B cell (primary cell): ENCODE measurements at regions not wholly inside any gene's neighbourhood (a gene's known extent, or its start where the extent isn't known, plus 50 kb on each side); places are given as distances from the start of the nearest gene placed in this dataset.

ENCODE experiments used
- EZH2 ChIP-seq: IDR thresholded peaks from 2 replicates; pipeline ENCODE4 v1.6.1; 2012; ENCODE audit warnings: borderline replicate concordance, low read depth, mild to moderate bottlenecking, moderate library complexity, low read length; ENCODE audit not compliant: insufficient read depth, poor library complexity, severe bottlenecking
- TF ChIP-seq, protein P1 (sequence below): fragments of 200-600 bp; IDR thresholded peaks from one replicate; pipeline ENCODE4 v1.8.0; 2022; ENCODE audit warnings: antibody characterized with exemption, mild to moderate bottlenecking

- TF ChIP-seq, protein P1, sequence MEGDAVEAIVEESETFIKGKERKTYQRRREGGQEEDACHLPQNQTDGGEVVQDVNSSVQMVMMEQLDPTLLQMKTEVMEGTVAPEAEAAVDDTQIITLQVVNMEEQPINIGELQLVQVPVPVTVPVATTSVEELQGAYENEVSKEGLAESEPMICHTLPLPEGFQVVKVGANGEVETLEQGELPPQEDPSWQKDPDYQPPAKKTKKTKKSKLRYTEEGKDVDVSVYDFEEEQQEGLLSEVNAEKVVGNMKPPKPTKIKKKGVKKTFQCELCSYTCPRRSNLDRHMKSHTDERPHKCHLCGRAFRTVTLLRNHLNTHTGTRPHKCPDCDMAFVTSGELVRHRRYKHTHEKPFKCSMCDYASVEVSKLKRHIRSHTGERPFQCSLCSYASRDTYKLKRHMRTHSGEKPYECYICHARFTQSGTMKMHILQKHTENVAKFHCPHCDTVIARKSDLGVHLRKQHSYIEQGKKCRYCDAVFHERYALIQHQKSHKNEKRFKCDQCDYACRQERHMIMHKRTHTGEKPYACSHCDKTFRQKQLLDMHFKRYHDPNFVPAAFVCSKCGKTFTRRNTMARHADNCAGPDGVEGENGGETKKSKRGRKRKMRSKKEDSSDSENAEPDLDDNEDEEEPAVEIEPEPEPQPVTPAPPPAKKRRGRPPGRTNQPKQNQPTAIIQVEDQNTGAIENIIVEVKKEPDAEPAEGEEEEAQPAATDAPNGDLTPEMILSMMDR: no peak
- no peak for TF ChIP-seq EZH2
These were observed 95.2 kb upstream of the SEC14L1 start for GRCh38 chr17:77045441-77046041.
